Left lung (tissue), 4 donors: ENCODE measurements at regions not wholly inside any gene's neighbourhood (a gene's known extent, or its start where the extent isn't known, plus 50 kb on each side); places are given as distances from the start of the nearest gene placed in this dataset.
A peak's percentile ranks its signal among the peaks of the same experiment; 100 is the strongest.

ENCODE experiments used
- ATAC-seq: fragments of 200-7000 bp; cut with Tn5 transposase; one replicate; pipeline ENCODE4 v1.9.1; 2020; ENCODE audit warnings: moderate library complexity
- DNase-seq, 4 donors: peaks; one replicate each; pipeline ENCODE4 v3.0.0-alpha.2; 2013 to 2020
- H3K27ac ChIP-seq, 2 donors: fragments of 200-600 bp; sonication (generic) in 1 of 2; one replicate each; pipeline versions ENCODE4 v1.5.0 to v1.8.0; 2020 to 2021
- H3K27me3 ChIP-seq, 2 donors: fragments of 200-600 bp; sonication (generic) in 1 of 2; one replicate each; pipeline versions ENCODE4 v1.5.0 to v1.8.0; 2020 to 2021
- H3K36me3 ChIP-seq, 2 donors: fragments of 200-600 bp; sonication (generic) in 1 of 2; one replicate each; pipeline versions ENCODE4 v1.5.0 to v1.8.0; 2020 to 2021
- H3K4me1 ChIP-seq, 2 donors: fragments of 200-600 bp; one replicate each; pipeline ENCODE4 v1.8.0; 2021
- H3K4me3 ChIP-seq, 2 donors: fragments of 200-600 bp; sonication (generic) in 1 of 2; one replicate each; pipeline versions ENCODE4 v1.5.0 to v1.8.0; 2020 to 2021; ENCODE audit warnings: mild to moderate bottlenecking in 1 of 2
- H3K9me3 ChIP-seq, 2 donors: fragments of 200-600 bp; sonication (generic) in 1 of 2; one replicate each; pipeline versions ENCODE4 v1.5.0 to v1.8.0; 2020 to 2021
- intact Hi-C, 2 donors: fragments of 100-400 bp; cut with DNase I; formaldehyde crosslinking; loops; one replicate each; pipeline versions ENCODE4 v1.11.2 to v1.14.2; 2022
- TF ChIP-seq, protein P1 (sequence below), 2 donors: fragments of 200-600 bp; sonication (generic) in 1 of 2; IDR thresholded peaks; one replicate each; pipeline versions ENCODE4 v1.5.0 to v1.8.0; 2021; ENCODE audit warnings: antibody characterized with exemption in 2 of 2
- donor health status: DM: no; HTN: yes; CAD: no.
- donor health status: DM: no; HTN: no; CAD: no.

DNA sequence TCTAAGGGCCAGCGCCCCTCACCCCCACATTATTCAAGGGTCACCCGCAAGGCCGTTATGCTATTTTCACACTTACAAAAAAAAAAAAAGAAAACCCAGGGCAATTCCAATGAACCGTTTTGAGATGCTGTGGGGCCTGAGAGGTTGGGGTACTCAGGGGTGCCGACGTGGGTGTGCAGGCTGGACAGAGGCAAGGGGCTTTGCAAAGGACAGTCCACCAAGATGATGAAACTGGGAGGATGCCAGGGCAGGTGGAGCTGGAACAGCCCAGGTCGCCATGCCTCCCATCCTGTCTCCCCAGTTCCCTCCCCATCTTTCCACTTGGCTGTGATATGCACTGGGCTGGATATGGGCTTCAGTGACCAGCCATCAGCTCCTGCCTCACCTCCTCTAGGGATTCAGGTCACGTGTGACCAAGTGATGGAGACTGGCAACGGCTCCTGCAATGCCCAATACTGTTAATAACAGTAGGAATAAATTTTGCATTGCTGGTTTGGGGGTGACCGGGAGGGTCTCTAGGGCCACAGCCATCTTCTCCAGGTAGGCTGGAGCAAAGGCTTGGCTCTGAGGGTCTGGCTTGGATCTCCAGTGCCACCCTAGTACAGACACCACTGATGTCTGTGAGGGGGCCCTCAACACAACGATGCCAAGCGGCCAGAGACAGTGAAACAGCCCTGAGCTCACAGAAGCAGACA is 151.3 kb upstream of the TNRC6C start:
- no peak for ATAC-seq
- H3K27me3 ChIP-seq: peaks cover 0 to 14% of the 10 kb centered on the region in 2 donors

GRCh38 chr17:77807746-77808441 is 150.6 kb upstream of the TNRC6C start:
- no peaks in the 10 kb centered on the region for H3K36me3 ChIP-seq
- H3K27me3 ChIP-seq: peaks cover 0 to 7% of the 10 kb centered on the region in 2 donors
- no peak overlapping the region for H3K27ac ChIP-seq
- H3K9me3 ChIP-seq: no peaks in the 10 kb centered on the region
- TF ChIP-seq, protein P1, sequence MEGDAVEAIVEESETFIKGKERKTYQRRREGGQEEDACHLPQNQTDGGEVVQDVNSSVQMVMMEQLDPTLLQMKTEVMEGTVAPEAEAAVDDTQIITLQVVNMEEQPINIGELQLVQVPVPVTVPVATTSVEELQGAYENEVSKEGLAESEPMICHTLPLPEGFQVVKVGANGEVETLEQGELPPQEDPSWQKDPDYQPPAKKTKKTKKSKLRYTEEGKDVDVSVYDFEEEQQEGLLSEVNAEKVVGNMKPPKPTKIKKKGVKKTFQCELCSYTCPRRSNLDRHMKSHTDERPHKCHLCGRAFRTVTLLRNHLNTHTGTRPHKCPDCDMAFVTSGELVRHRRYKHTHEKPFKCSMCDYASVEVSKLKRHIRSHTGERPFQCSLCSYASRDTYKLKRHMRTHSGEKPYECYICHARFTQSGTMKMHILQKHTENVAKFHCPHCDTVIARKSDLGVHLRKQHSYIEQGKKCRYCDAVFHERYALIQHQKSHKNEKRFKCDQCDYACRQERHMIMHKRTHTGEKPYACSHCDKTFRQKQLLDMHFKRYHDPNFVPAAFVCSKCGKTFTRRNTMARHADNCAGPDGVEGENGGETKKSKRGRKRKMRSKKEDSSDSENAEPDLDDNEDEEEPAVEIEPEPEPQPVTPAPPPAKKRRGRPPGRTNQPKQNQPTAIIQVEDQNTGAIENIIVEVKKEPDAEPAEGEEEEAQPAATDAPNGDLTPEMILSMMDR (IDR thresholded peaks at IDR 0.05): no peak
- H3K4me3 ChIP-seq: no peak overlapping the region
- peaks cover 0 to 9% of the 10 kb centered on the region in 2 donors for H3K4me1 ChIP-seq
- DNase-seq (no peak), ATAC-seq (no peak)
- intact Hi-C loops: no loop called here

More for the DNA sequence above, 151.3 kb upstream of the TNRC6C start:
- Histone ChIP-seq H3K9me3 (no peaks in the 10 kb centered on the region), H3K4me1 (peaks cover 0 to 9% of the 10 kb centered on the region in 2 donors), H3K27ac (no peak overlapping the region), H3K36me3 (no peaks in the 10 kb centered on the region), H3K4me3 (no peak overlapping the region)
- TF ChIP-seq, protein P1 (IDR thresholded peaks at IDR 0.05): no peak
- no peak for DNase-seq
- intact Hi-C loops: no loop called here

DNA sequence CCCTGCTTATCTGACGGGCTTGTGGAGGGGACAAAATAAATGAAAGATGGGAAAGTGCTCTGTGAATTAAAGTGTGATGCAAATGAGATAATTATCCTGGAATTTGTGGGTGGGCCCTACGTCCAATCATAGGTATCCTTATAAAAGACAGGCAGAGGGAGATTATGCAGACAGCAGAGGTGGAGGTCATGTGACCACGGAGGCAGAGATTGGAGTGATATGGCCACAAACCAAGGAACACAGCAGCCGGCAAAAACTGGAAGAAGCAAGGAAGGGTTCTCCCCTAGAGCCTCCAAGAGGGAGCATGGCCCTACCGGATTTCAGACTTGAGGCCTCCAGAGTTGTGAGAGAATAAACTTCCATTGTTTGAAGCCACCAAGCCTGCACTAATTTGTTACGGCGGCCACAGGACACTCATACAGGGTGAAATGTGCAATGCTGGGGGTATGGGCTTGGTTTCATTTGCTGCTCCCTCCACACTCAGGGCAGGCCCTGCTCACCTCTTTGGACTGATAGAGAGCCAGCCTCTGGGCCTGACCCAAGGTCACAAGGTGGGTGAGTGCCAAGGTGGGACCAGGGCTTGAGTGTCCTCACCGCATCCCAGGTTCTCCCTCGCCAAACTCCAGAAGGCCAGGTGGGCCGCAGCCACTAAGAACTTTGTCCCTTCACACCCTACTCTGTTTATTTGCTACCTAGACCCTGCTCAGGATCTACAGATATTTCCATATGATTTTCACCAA is 149.6 kb upstream of the TNRC6C start:
- ATAC-seq (no peak), DNase-seq (peak in 1 of 4 donors; percentile 20)
- H3K36me3 ChIP-seq: no peaks in the 10 kb centered on the region
- H3K4me3 ChIP-seq: no peak overlapping the region
- no peaks in the 10 kb centered on the region for H3K27me3 ChIP-seq
- no peak overlapping the region for H3K27ac ChIP-seq
- TF ChIP-seq, protein P1 (IDR thresholded peaks at IDR 0.05): no peak
- H3K4me1 ChIP-seq: peaks cover 0 to 9% of the 10 kb centered on the region in 2 donors
- intact Hi-C loops: no loop called here
- no peaks in the 10 kb centered on the region for H3K9me3 ChIP-seq

DNA sequence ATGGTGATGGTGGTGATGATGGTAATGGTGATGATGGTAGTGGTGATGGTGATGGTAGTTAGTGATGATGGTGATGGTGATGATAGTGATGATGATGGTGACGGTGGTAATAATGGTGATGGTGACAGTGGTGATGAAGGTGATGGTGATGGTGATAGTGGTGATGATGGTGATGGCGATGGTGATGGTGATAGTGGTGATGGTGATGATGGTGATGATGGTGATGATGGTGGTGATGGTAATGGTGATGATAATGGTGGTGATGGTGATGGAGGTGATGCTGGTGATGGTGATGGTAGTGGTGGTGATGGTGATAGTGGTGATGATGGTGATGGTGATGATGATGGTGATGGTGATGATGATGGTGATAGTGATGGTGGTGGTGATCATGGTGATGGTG is 148.7 kb upstream of the TNRC6C start:
- Histone ChIP-seq H3K27me3 (no peaks in the 10 kb centered on the region), H3K4me3 (no peak overlapping the region), H3K9me3 (no peaks in the 10 kb centered on the region), H3K27ac (no peak overlapping the region), H3K36me3 (no peaks in the 10 kb centered on the region), H3K4me1 (peaks cover 0 to 9% of the 10 kb centered on the region in 2 donors)
- DNase-seq: no peak
- TF ChIP-seq, protein P1 (IDR thresholded peaks at IDR 0.05): no peak
- no peak for ATAC-seq
- intact Hi-C loops: no loop called here

- Histone ChIP-seq H3K36me3 (no peaks in the 10 kb centered on the region), H3K4me1 (peaks cover 0 to 9% of the 10 kb centered on the region in 2 donors), H3K4me3 (no peak overlapping the region), H3K27ac (no peak overlapping the region), H3K9me3 (no peaks in the 10 kb centered on the region), H3K27me3 (no peaks in the 10 kb centered on the region)
- ATAC-seq (peak; percentile 82), DNase-seq (peak in 2 of 4 donors; percentile 29 to 71)
- intact Hi-C loops: no loop called here
- TF ChIP-seq, protein P1 (IDR thresholded peaks at IDR 0.05): no peak
Observed at GRCh38 chr17:77810536-77810935, 148.0 kb upstream of the TNRC6C start.
